Suppressor macrophage (primary cell): ENCODE measurements at regions not wholly inside any gene's neighbourhood (a gene's known extent, or its start where the extent isn't known, plus 50 kb on each side); places are given as distances from the start of the nearest gene placed in this dataset.

ENCODE experiments used
- DNase-seq, 4 experiments: peaks; one replicate each; pipeline ENCODE4 v3.0.0-alpha.2; 2020 to 2022

- DNase-seq: no peak
Observed at GRCh38 chr4:29521281-29521680, 1198.9 kb upstream of the PCDH7 start.

GRCh38 chr4:29536745-29537144, 1183.4 kb upstream of the PCDH7 start:
- no peak for DNase-seq

GRCh38 chr4:29538889-29539646, 1181.1 kb upstream of the PCDH7 start:
- no peak for DNase-seq

GRCh38 chr4:29540439-29541102, 1179.6 kb upstream of the PCDH7 start:
- DNase-seq: no peak

GRCh38 chr4:29541757-29542156, 1178.4 kb upstream of the PCDH7 start:
- DNase-seq: no peak

- DNase-seq: no peak
Observed at GRCh38 chr4:29549342-29549741, 1170.8 kb upstream of the PCDH7 start.

GRCh38 chr4:29551821-29552220, 1168.3 kb upstream of the PCDH7 start:
- DNase-seq: no peak

GRCh38 chr4:29553846-29554245, 1166.3 kb upstream of the PCDH7 start:
- no peak for DNase-seq

GRCh38 chr4:29558789-29559188, 1161.4 kb upstream of the PCDH7 start:
- DNase-seq: no peak

- no peak for DNase-seq
Observed at GRCh38 chr4:29559286-29559685, 1160.9 kb upstream of the PCDH7 start.

GRCh38 chr4:29560452-29560851, 1159.7 kb upstream of the PCDH7 start:
- peak in 2 of 4 experiments; percentile 1 to 7 for DNase-seq

- no peak for DNase-seq
Observed at GRCh38 chr4:29565256-29565655, 1154.9 kb upstream of the PCDH7 start.

- no peak for DNase-seq
Observed at GRCh38 chr4:29566371-29566770, 1153.8 kb upstream of the PCDH7 start.

GRCh38 chr4:29571322-29571721, 1148.8 kb upstream of the PCDH7 start:
- no peak for DNase-seq

- DNase-seq: no peak
Observed at GRCh38 chr4:29578329-29578728, 1141.8 kb upstream of the PCDH7 start.

GRCh38 chr4:29581457-29581856, 1138.7 kb upstream of the PCDH7 start:
- no peak for DNase-seq

- DNase-seq: no peak
Observed at GRCh38 chr4:29588617-29589016, 1131.6 kb upstream of the PCDH7 start.

- DNase-seq: no peak
Observed at GRCh38 chr4:29596228-29596627, 1123.9 kb upstream of the PCDH7 start.

GRCh38 chr4:29619168-29619567, 1101.0 kb upstream of the PCDH7 start:
- no peak for DNase-seq

- DNase-seq: no peak
Observed at GRCh38 chr4:29632199-29632598, 1088.0 kb upstream of the PCDH7 start.

GRCh38 chr4:29636961-29637360, 1083.2 kb upstream of the PCDH7 start:
- no peak for DNase-seq

- DNase-seq: no peak
Observed at GRCh38 chr4:29653221-29653620, 1066.9 kb upstream of the PCDH7 start.

GRCh38 chr4:29680644-29681043, 1039.5 kb upstream of the PCDH7 start:
- DNase-seq: no peak

GRCh38 chr4:29704059-29704458, 1016.1 kb upstream of the PCDH7 start:
- no peak for DNase-seq
